Neural progenitor cell (in vitro differentiated cells): ENCODE measurements at regions not wholly inside any gene's neighbourhood (a gene's known extent, or its start where the extent isn't known, plus 50 kb on each side); places are given as distances from the start of the nearest gene placed in this dataset.

ENCODE experiments used
- DNase-seq: peaks from one replicate; pipeline ENCODE4 v3.0.0-alpha.2; 2016; ENCODE audit warnings: low spot score
- H2AFZ ChIP-seq: fragments of 200-600 bp; sonication (generic); replicated peaks from 2 replicates; pipeline ENCODE4 v1.6.1; 2016; ENCODE audit warnings: antibody characterized with exemption
- H3F3A ChIP-seq: fragments of 200-600 bp; sonication (generic); 2 replicates; pipeline ENCODE4 v1.6.1; 2016; ENCODE audit warnings: antibody characterized with exemption, low read depth
- H3K27ac ChIP-seq: fragments of 200-600 bp; sonication (generic); 2 replicates; pipeline ENCODE4 v1.5.1; 2016; ENCODE audit warnings: mild to moderate bottlenecking
- H3K27me3 ChIP-seq: fragments of 200-600 bp; sonication (generic); 2 replicates; pipeline ENCODE4 v1.6.1; 2016; ENCODE audit warnings: mild to moderate bottlenecking, moderate library complexity
- H3K36me3 ChIP-seq: fragments of 200-600 bp; sonication (generic); 2 replicates; pipeline ENCODE4 v1.5.1; 2016
- H3K4me1 ChIP-seq: fragments of 200-600 bp; sonication (generic); 2 replicates; pipeline ENCODE4 v1.6.1; 2016; ENCODE audit warnings: mixed run types
- H3K4me2 ChIP-seq: fragments of 200-600 bp; sonication (generic); 2 replicates; pipeline ENCODE4 v1.6.1; 2016
- H3K4me3 ChIP-seq: fragments of 200-600 bp; sonication (generic); 2 replicates; pipeline ENCODE4 v1.5.1; 2016
- H3K79me2 ChIP-seq: fragments of 200-600 bp; sonication (generic); 2 replicates; pipeline ENCODE4 v1.6.1; 2016; ENCODE audit warnings: low read depth
- H3K9ac ChIP-seq: fragments of 200-600 bp; sonication (generic); 2 replicates; pipeline ENCODE4 v1.6.1; 2016
- H3K9me3 ChIP-seq: fragments of 200-600 bp; sonication (generic); 2 replicates; pipeline ENCODE4 v1.5.1; 2016; ENCODE audit warnings: low read depth
- H4K20me1 ChIP-seq: fragments of 200-600 bp; sonication (generic); 2 replicates; pipeline ENCODE4 v1.6.1; 2016; ENCODE audit warnings: low read depth
- H3K27ac Mint-ChIP-seq: 3 replicates; pipeline ENCODE4 v1.8.0; 2021; ENCODE audit warnings: mixed read lengths
- H3K27me3 Mint-ChIP-seq: 2 replicates; pipeline ENCODE4 v1.8.0; 2022; ENCODE audit warnings: low read depth, mild to moderate bottlenecking, inconsistent platforms, moderate library complexity, mixed read lengths; ENCODE audit not compliant: insufficient read depth
- H3K36me3 Mint-ChIP-seq: 3 replicates; pipeline ENCODE4 v1.8.0; 2021; ENCODE audit warnings: mixed read lengths
- H3K4me1 Mint-ChIP-seq: 3 replicates; pipeline ENCODE4 v1.8.0; 2021; ENCODE audit warnings: mixed read lengths
- H3K4me3 Mint-ChIP-seq: 3 replicates; pipeline ENCODE4 v1.8.0; 2021; ENCODE audit warnings: mild to moderate bottlenecking, moderate library complexity, mixed read lengths
- H3K9me3 Mint-ChIP-seq: 3 replicates; pipeline ENCODE4 v1.8.0; 2020; ENCODE audit warnings: mixed read lengths
- EZH2 ChIP-seq: fragments of 200-600 bp; sonication (generic); IDR thresholded peaks from 2 replicates; pipeline ENCODE4 v1.6.1; 2017; ENCODE audit warnings: antibody characterized with exemption, mild to moderate bottlenecking, moderate library complexity
- EZH2phosphoT487 ChIP-seq: fragments of 200-600 bp; sonication (generic); IDR thresholded peaks from 2 replicates; pipeline ENCODE4 v1.6.1; 2017; ENCODE audit warnings: antibody characterized with exemption
- TF ChIP-seq, protein P1 (sequence below): fragments of 200-600 bp; sonication (generic); IDR thresholded peaks from 2 replicates; pipeline ENCODE4 v1.5.1; 2017; ENCODE audit warnings: antibody characterized with exemption, mild to moderate bottlenecking

DNA sequence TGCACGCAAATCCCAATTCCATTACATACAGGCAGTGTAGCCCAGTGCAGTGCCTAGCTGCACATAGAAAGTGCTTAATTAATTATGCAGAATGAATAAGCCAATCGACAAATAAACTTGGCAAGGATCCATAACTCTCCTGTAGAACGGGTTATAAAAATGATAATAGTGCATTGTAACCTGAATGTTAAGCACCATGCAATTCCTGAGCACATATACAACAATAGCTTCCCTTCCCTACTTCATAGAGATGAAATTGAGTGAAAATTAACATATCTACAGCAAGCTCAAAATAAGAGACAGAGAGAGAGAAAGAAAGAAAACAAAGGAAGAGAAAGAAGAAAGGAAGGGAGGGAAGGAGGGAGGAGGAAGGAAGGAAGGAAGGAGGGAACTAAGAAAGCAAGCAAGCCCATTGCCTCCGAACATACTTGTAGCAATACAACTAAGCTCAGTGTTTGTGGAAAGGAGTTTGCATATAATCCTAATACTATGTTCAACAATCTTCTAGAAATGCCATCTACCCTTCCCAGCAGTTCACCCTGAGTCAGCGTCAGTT lies 1074.0 kb upstream of the LCORL start:
- Mint-ChIP-seq H3K9me3 (peaks cover 2% of the 10 kb centered on the region), H3K27ac (no peak overlapping the region), H3K4me1 (peaks cover 9% of the 10 kb centered on the region), H3K27me3 (no peaks in the 10 kb centered on the region), H3K36me3 (no peaks in the 10 kb centered on the region), H3K4me3 (no peak overlapping the region)
- Histone ChIP-seq H4K20me1 (no peaks in the 10 kb centered on the region), H3K36me3 (no peaks in the 10 kb centered on the region), H3K4me3 (no peak overlapping the region), H3K9me3 (no peaks in the 10 kb centered on the region), H3K4me2 (no peak overlapping the region), H3K27me3 (no peaks in the 10 kb centered on the region), H2AFZ (no peak overlapping the region), H3K9ac (no peak overlapping the region), H3K79me2 (no peaks in the 10 kb centered on the region), H3K27ac (no peak overlapping the region), H3K4me1 (no peaks in the 10 kb centered on the region), H3F3A (no peaks in the 10 kb centered on the region)
- no peak for DNase-seq
- TF ChIP-seq, protein P1, sequence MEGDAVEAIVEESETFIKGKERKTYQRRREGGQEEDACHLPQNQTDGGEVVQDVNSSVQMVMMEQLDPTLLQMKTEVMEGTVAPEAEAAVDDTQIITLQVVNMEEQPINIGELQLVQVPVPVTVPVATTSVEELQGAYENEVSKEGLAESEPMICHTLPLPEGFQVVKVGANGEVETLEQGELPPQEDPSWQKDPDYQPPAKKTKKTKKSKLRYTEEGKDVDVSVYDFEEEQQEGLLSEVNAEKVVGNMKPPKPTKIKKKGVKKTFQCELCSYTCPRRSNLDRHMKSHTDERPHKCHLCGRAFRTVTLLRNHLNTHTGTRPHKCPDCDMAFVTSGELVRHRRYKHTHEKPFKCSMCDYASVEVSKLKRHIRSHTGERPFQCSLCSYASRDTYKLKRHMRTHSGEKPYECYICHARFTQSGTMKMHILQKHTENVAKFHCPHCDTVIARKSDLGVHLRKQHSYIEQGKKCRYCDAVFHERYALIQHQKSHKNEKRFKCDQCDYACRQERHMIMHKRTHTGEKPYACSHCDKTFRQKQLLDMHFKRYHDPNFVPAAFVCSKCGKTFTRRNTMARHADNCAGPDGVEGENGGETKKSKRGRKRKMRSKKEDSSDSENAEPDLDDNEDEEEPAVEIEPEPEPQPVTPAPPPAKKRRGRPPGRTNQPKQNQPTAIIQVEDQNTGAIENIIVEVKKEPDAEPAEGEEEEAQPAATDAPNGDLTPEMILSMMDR = no peak
- TF ChIP-seq EZH2phosphoT487 (no peak), EZH2 (no peak)

DNA sequence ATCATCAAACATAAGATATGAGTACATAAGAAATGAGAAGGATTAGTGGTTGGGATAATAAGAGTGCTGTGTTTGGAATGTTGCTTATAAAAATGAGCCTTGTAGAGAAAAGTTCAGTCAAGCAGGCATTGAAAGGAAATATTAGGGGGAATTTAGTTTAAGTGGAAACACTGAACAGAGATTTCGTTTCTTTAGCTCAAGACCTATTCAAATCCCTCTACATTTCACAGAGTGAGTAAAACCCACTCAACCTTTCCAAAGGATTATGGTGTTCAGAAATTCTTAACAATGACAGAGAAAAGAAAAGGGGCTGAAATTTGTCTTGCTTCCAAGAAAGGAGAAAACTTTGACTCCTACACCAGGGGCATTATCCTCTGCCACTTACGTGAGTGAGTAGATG lies 1072.4 kb upstream of the LCORL start:
- Histone ChIP-seq H3K4me1 (no peaks in the 10 kb centered on the region), H3K27ac (no peak overlapping the region), H4K20me1 (no peaks in the 10 kb centered on the region), H3K36me3 (no peaks in the 10 kb centered on the region), H3K79me2 (no peaks in the 10 kb centered on the region), H3K4me3 (no peak overlapping the region), H3K9me3 (no peaks in the 10 kb centered on the region), H3K9ac (no peak overlapping the region), H3K4me2 (no peak overlapping the region), H3F3A (no peaks in the 10 kb centered on the region), H2AFZ (no peak overlapping the region), H3K27me3 (no peaks in the 10 kb centered on the region)
- H3K27me3 Mint-ChIP-seq = no peaks in the 10 kb centered on the region
- H3K4me3 Mint-ChIP-seq = no peak overlapping the region
- no peak overlapping the region for H3K27ac Mint-ChIP-seq
- no peaks in the 10 kb centered on the region for H3K36me3 Mint-ChIP-seq
- H3K4me1 Mint-ChIP-seq = peaks cover 9% of the 10 kb centered on the region
- H3K9me3 Mint-ChIP-seq = no peaks in the 10 kb centered on the region
- TF ChIP-seq EZH2 = no peak
- TF ChIP-seq, protein P1 = no peak
- no peak for TF ChIP-seq EZH2phosphoT487
- DNase-seq = no peak

- Mint-ChIP-seq H3K9me3 (no peaks in the 10 kb centered on the region), H3K27me3 (no peaks in the 10 kb centered on the region), H3K4me3 (no peak overlapping the region), H3K36me3 (no peaks in the 10 kb centered on the region), H3K27ac (no peak overlapping the region), H3K4me1 (peaks cover 9% of the 10 kb centered on the region)
- TF ChIP-seq, protein P1 = no peak
- TF ChIP-seq EZH2 (no peak), EZH2phosphoT487 (no peak)
- Histone ChIP-seq H3K27ac (no peak overlapping the region), H3K4me1 (no peaks in the 10 kb centered on the region), H3K9me3 (no peaks in the 10 kb centered on the region), H3K4me3 (no peak overlapping the region), H3K36me3 (no peaks in the 10 kb centered on the region), H3K4me2 (no peak overlapping the region), H3K79me2 (no peaks in the 10 kb centered on the region), H2AFZ (no peak overlapping the region), H3F3A (no peaks in the 10 kb centered on the region), H4K20me1 (no peaks in the 10 kb centered on the region), H3K9ac (no peak overlapping the region), H3K27me3 (no peaks in the 10 kb centered on the region)
- DNase-seq = no peak
Observed at GRCh38 chr4:19092797-19093196, 1071.2 kb upstream of the LCORL start.
